ENCODE measurements at regions not wholly inside any gene's neighbourhood (a gene's known extent, or its start where the extent isn't known, plus 50 kb on each side); places are given as distances from the start of the nearest gene placed in this dataset.

- TF ChIP-seq, protein P1, sequence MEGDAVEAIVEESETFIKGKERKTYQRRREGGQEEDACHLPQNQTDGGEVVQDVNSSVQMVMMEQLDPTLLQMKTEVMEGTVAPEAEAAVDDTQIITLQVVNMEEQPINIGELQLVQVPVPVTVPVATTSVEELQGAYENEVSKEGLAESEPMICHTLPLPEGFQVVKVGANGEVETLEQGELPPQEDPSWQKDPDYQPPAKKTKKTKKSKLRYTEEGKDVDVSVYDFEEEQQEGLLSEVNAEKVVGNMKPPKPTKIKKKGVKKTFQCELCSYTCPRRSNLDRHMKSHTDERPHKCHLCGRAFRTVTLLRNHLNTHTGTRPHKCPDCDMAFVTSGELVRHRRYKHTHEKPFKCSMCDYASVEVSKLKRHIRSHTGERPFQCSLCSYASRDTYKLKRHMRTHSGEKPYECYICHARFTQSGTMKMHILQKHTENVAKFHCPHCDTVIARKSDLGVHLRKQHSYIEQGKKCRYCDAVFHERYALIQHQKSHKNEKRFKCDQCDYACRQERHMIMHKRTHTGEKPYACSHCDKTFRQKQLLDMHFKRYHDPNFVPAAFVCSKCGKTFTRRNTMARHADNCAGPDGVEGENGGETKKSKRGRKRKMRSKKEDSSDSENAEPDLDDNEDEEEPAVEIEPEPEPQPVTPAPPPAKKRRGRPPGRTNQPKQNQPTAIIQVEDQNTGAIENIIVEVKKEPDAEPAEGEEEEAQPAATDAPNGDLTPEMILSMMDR (IDR thresholded peaks at IDR 0.05), result no peak
- no peak for TF ChIP-seq POLR2A (IDR thresholded peaks at IDR 0.05)
Measured at GRCh38 chr10:34049887-34050286, 715.4 kb upstream of the NRP1 start.
